ENCODE measurements at regions not wholly inside any gene's neighbourhood (a gene's known extent, or its start where the extent isn't known, plus 50 kb on each side); places are given as distances from the start of the nearest gene placed in this dataset.
A peak's percentile ranks its signal among the peaks of the same experiment; 100 is the strongest.

DNA sequence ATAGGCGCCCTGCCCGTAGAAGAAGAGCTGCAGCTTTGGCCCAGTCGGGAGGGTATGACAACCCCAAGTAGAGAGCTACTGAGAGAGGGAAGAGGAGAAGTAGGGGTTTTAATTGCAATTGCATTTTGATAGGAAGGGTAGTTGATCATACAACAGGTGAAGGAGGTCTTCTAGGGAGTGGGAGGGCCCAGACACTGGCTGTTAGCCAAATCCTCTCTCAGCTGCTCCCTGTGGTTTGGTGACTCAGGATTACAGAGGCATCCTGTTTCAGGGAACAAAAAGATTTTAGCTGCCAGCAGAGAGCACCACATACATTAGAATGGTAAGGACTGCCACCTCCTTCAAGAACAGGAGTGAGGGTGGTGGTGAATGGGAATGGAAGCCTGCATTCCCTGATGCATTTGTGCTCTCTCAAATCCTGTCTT, 408.9 kb upstream of the THBS1 start:
- TF ChIP-seq, protein P1, sequence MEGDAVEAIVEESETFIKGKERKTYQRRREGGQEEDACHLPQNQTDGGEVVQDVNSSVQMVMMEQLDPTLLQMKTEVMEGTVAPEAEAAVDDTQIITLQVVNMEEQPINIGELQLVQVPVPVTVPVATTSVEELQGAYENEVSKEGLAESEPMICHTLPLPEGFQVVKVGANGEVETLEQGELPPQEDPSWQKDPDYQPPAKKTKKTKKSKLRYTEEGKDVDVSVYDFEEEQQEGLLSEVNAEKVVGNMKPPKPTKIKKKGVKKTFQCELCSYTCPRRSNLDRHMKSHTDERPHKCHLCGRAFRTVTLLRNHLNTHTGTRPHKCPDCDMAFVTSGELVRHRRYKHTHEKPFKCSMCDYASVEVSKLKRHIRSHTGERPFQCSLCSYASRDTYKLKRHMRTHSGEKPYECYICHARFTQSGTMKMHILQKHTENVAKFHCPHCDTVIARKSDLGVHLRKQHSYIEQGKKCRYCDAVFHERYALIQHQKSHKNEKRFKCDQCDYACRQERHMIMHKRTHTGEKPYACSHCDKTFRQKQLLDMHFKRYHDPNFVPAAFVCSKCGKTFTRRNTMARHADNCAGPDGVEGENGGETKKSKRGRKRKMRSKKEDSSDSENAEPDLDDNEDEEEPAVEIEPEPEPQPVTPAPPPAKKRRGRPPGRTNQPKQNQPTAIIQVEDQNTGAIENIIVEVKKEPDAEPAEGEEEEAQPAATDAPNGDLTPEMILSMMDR (IDR thresholded peaks at IDR 0.05; ENCODE audit: insufficient read depth, low read depth, low read length, missing control alignments), result peak; percentile 1
- H3K4me3 ChIP-seq (ENCODE audit: low read depth, low read length), result no peak overlapping the region
- peak; percentile 45 for DNase-seq (ENCODE audit: low read depth)

DNA sequence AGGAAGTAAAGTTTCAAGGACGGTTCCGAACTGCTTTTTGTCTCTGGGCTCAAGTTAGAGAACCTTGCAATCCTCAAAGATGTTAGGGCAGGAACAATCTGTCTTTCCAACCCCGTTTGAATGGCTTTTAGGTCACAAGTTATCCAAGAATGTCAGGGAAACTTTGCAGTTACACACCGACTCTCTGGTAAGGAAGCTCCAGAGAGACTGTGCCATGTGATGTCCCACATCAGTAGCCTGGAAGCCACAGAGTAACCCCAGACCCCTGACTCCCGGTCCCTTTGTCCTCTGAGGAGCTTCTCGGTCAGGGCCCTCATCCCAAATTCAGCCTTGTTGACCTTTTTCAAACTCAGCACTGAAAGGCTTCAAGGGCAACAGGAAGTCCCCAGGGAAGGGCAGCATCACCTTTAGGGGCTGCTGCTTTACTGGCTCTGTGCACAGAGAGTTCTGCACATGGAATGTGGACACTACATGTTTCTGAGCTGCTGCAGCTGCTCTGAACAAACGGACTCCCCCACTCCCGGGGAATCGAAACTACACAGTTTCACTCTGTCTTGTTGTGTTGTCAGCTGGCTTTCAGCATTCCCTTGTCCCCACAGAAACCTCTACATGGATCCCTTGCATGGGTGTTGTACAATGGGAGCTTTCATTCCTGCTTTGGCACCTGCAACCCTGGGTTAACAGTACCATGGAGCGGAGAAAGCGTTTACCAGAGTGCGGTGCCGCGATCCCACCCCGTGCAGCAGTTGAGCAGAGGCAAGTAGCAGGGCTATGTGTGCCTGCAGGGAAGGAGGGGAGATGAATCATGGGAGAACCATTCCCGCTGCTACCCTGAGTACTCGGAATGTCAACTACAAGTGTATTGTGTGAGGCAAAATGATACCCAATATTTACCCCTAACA, 408.2 kb upstream of the THBS1 start:
- peak; percentile 66 for DNase-seq (ENCODE audit: low read depth)
- TF ChIP-seq, protein P1 (IDR thresholded peaks at IDR 0.05; ENCODE audit: insufficient read depth, low read depth, low read length, missing control alignments), result no peak
- H3K4me3 ChIP-seq (ENCODE audit: low read depth, low read length), result no peak overlapping the region

DNA sequence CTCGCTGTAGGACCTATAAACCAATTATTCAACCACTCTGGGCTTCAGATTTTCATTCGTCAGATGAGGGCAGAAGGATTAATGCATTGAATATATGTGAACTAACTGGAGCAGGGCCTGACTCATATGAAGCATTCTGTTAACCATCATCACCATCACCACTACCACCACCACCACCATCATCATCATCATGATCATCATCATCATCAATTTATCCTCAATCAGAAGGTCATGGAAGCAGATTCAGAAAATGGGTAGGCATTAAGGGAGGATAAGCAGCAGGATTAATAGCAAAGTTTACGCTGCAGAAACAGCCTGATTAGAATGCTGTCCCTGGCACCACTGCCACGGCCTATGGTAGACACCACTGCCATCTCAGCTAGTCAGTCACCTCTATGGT, 407.5 kb upstream of the THBS1 start:
- TF ChIP-seq, protein P1 (IDR thresholded peaks at IDR 0.05; ENCODE audit: insufficient read depth, low read depth, low read length, missing control alignments), result no peak
- H3K4me3 ChIP-seq (ENCODE audit: low read depth, low read length), result no peak overlapping the region

DNA sequence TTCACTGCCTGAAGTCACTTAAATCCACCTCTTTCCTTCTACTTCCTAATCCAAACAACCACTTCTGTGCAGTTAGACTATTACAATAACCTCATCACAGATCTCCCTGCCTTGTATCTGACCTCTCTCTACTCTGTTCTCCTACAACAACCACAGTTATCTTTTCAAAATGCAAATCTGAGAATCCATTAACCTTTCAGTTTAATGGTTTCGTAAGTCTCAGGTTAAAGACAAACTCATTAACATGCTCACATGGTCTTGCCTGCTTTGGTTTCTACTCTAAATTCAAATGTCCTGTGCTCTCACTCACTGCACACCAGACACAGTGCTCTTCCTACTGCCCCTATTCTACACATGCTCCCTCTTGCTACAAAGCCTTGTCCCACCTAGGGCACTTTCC, 406.5 kb upstream of the THBS1 start:
- peak; percentile 23 for DNase-seq (ENCODE audit: low read depth)
- no peak overlapping the region for H3K4me3 ChIP-seq (ENCODE audit: low read depth, low read length)
- TF ChIP-seq, protein P1 (IDR thresholded peaks at IDR 0.05; ENCODE audit: insufficient read depth, low read depth, low read length, missing control alignments), result no peak

More for the DNA sequence above, 407.5 kb upstream of the THBS1 start:
- DNase-seq (ENCODE audit: low read depth), result no peak

DNA sequence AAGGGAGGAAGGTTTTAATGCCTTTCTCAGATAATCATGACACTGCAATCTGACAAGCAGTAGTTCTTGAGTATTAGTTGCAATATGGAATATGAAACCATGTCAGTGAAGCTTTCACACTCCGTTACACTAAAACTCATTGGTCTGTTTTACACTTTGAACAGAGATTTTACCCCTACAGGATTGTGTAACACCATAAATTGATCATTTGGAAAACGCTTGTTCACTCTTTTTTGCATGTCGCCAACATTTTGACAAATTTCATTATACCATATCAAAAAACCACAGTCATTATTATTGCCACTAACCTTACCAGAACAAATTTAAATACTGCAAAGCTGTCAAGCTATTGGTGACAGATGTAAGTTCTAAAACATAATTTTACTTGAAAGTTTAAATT, 404.8 kb upstream of the THBS1 start:
- TF ChIP-seq, protein P1 (IDR thresholded peaks at IDR 0.05; ENCODE audit: insufficient read depth, low read depth, low read length, missing control alignments), result no peak
- H3K4me3 ChIP-seq (ENCODE audit: low read depth, low read length), result no peak overlapping the region
- no peak for DNase-seq (ENCODE audit: low read depth)

DNA sequence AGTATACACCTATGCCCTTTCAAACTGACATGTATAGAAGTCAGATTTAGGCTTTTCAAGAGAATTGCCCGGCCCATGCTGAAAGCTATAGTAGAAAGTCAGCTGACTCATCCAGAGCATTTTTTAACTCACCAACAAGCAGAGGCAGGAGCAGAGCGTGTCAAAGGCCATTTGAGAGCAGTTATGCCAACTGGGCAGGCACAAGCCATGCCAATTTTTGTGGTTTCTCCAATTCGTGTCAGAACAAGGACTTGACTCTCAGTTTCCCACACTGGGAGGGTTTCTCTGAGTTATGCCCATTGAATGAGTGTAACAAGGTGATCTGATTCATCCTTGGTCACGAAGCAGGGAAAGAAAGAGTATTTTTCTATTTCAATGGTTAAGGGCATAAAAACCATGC, 403.3 kb upstream of the THBS1 start:
- TF ChIP-seq, protein P1 (IDR thresholded peaks at IDR 0.05; ENCODE audit: insufficient read depth, low read depth, low read length, missing control alignments), result no peak
- DNase-seq (ENCODE audit: low read depth), result no peak
- H3K4me3 ChIP-seq (ENCODE audit: low read depth, low read length), result no peak overlapping the region

Measured in GM12865 (cell line).